ENCODE measurements at regions not wholly inside any gene's neighbourhood (a gene's known extent, or its start where the extent isn't known, plus 50 kb on each side); places are given as distances from the start of the nearest gene placed in this dataset.
A peak's percentile ranks its signal among the peaks of the same experiment; 100 is the strongest.

DNA sequence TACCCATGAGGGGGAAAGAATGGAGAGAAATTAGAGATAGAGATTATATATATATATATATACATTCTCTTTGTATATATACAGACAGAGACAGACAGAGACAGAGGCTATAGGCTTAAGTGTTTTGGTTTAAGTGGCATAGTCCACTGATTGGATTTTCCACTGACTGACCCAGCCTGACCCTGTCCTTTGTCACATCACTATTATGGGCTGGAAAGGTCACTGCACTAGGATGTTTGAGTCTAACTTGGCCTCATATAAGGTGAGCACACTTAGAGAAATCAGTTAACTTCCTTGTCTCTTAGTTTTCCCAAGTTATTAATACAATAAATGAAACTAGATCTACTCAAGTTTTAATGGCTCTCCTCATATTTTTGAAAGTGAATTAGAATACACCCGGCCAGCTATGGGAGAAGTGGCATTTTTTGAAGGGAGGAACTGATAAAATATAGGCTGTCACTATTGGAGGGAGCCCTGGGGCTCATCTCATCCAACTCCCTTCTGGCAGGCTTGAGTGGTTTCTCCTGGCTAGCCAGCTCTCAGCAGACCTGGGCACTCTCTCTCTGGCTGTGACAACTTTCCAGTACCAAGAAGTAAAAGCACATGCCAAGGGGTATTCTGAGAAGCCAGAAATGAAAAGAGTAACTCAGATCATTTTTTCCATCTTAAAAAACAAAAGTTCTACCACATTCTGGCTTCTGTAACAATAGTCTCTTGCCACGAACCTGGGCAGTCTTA, 455.6 kb upstream of the ANKRD30A start:
- no peak for DNase-seq (ENCODE audit: low read depth)

DNA sequence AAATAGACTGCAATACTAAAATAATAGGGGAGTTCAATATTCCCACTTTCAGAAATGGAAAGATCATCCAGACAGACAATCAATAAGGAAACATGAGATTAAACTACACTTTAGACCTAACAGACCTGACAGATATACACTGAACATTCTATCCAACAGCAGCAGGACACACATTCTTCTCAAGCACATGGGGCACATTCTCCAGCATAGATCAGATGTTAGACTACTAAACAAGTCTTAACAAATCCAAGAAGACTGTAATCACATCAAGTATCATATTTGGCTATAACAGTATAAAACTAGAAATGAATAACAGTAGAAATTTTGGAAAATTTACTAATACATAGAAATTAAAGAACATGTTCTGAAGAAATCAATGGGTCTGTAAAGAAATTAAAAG, 458.9 kb upstream of the ANKRD30A start:
- Histone ChIP-seq H3K4me1 (ENCODE audit: control insufficient read depth, insufficient read depth, low read length) (peaks cover 7% of the 10 kb centered on the region), H3K27me3 (replicated peaks; ENCODE audit: control insufficient read depth, insufficient read depth, low read length) (no peaks in the 10 kb centered on the region), H3K4me3 (ENCODE audit: low read length) (no peak overlapping the region), H3K9me3 (ENCODE audit: control insufficient read depth, low read length) (no peaks in the 10 kb centered on the region), H3K36me3 (ENCODE audit: control insufficient read depth, insufficient read depth, low read length, severe bottlenecking) (no peaks in the 10 kb centered on the region), H3K9ac (ENCODE audit: low read length) (no peak overlapping the region)
- peak; percentile 39 for DNase-seq (ENCODE audit: low read depth)

More for the DNA sequence above, 455.6 kb upstream of the ANKRD30A start:
- Histone ChIP-seq H3K27me3 (replicated peaks; ENCODE audit: control insufficient read depth, insufficient read depth, low read length) (no peaks in the 10 kb centered on the region), H3K36me3 (ENCODE audit: control insufficient read depth, insufficient read depth, low read length, severe bottlenecking) (no peaks in the 10 kb centered on the region), H3K9me3 (ENCODE audit: control insufficient read depth, low read length) (no peaks in the 10 kb centered on the region), H3K4me3 (ENCODE audit: low read length) (no peak overlapping the region), H3K4me1 (ENCODE audit: control insufficient read depth, insufficient read depth, low read length) (peaks cover 12% of the 10 kb centered on the region), H3K9ac (ENCODE audit: low read length) (no peak overlapping the region)

DNA sequence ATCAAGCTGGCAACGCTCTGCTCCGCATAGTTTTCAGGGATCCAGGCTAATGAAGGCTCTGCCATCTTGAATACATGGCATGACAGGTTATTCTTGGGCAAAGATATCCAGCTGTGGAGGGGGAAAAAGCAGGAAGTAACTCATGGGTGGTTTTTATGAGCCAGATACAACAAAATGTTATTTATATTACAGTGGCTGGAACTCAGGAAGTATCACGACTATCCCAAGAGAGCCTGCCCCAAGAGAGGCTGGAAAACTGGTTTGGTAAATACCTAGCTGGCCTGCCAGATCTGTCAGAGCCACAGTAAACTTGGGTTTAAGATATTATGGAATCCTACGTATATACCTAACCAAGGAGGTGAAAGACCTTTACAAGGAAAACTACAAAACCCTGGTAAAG, 462.8 kb upstream of the ANKRD30A start:
- no peaks in the 10 kb centered on the region for H3K9me3 ChIP-seq (ENCODE audit: control insufficient read depth, low read length)
- no peak overlapping the region for H3K9ac ChIP-seq (ENCODE audit: low read length)
- no peak overlapping the region for H3K4me3 ChIP-seq (ENCODE audit: low read length)

GRCh38 chr10:36650274-36650673, 475.1 kb upstream of the ANKRD30A start:
- DNase-seq (ENCODE audit: low read depth), result no peak
- H3K9ac ChIP-seq (ENCODE audit: low read length), result no peak overlapping the region
- no peaks in the 10 kb centered on the region for H3K36me3 ChIP-seq (ENCODE audit: control insufficient read depth, insufficient read depth, low read length, severe bottlenecking)
- H3K4me3 ChIP-seq (ENCODE audit: low read length), result no peak overlapping the region
- no peaks in the 10 kb centered on the region for H3K4me1 ChIP-seq (ENCODE audit: control insufficient read depth, insufficient read depth, low read length)
- H3K27me3 ChIP-seq (replicated peaks; ENCODE audit: control insufficient read depth, insufficient read depth, low read length), result no peaks in the 10 kb centered on the region
- H3K9me3 ChIP-seq (ENCODE audit: control insufficient read depth, low read length), result peaks cover 7% of the 10 kb centered on the region

More for the DNA sequence above, 462.8 kb upstream of the ANKRD30A start:
- Histone ChIP-seq H3K27me3 (replicated peaks; ENCODE audit: control insufficient read depth, insufficient read depth, low read length) (no peaks in the 10 kb centered on the region), H3K4me1 (ENCODE audit: control insufficient read depth, insufficient read depth, low read length) (no peaks in the 10 kb centered on the region), H3K36me3 (ENCODE audit: control insufficient read depth, insufficient read depth, low read length, severe bottlenecking) (no peaks in the 10 kb centered on the region)
- no peak for DNase-seq (ENCODE audit: low read depth)

DNA sequence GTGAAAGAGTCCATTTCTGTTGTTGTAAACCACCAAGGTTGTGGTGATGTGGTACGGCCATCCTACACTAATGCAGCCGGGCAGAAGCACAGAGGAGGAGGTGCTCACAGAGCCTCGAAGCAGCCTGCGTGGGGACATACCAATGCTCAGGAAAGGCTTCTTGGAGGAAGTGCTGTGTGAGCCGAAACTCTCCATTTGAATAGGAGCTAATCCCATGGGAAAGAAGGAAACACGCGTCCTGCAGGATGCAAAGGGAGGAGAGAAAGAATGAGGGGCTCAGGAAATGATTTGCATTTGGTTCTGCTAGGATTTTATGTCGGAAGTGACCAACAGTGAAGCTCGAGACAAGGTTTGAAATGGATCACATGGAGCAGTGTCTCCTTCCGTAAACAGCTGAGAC, 477.9 kb upstream of the ANKRD30A start:
- no peaks in the 10 kb centered on the region for H3K4me1 ChIP-seq (ENCODE audit: control insufficient read depth, insufficient read depth, low read length)
- no peak overlapping the region for H3K4me3 ChIP-seq (ENCODE audit: low read length)
- DNase-seq (ENCODE audit: low read depth), result no peak
- H3K9me3 ChIP-seq (ENCODE audit: control insufficient read depth, low read length), result peaks cover 7% of the 10 kb centered on the region
- no peak overlapping the region for H3K9ac ChIP-seq (ENCODE audit: low read length)
- no peaks in the 10 kb centered on the region for H3K27me3 ChIP-seq (replicated peaks; ENCODE audit: control insufficient read depth, insufficient read depth, low read length)
- H3K36me3 ChIP-seq (ENCODE audit: control insufficient read depth, insufficient read depth, low read length, severe bottlenecking), result no peaks in the 10 kb centered on the region

DNA sequence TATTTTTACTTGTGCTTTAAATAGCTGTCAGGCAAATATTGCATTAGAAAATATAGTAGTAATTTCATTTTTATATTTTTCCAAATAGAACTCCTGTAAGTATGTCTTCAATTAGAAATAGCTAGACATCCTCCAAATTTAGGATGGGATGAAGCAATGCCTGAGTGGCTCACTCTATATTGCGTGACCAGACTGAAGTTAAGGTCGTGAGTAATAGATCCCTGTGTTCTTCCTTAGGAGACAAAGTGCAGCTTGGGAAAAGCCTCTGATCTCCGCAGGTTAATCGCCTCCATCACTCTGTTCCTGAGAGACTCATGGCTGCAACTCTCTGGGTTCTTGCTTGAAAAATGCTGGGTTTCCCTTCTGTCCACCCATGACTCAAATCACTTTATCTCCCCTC, 484.8 kb upstream of the ANKRD30A start:
- Histone ChIP-seq H3K27me3 (replicated peaks; ENCODE audit: control insufficient read depth, insufficient read depth, low read length) (no peaks in the 10 kb centered on the region), H3K9ac (ENCODE audit: low read length) (no peak overlapping the region), H3K4me3 (ENCODE audit: low read length) (no peak overlapping the region), H3K9me3 (ENCODE audit: control insufficient read depth, low read length) (no peaks in the 10 kb centered on the region), H3K36me3 (ENCODE audit: control insufficient read depth, insufficient read depth, low read length, severe bottlenecking) (no peaks in the 10 kb centered on the region), H3K4me1 (ENCODE audit: control insufficient read depth, insufficient read depth, low read length) (no peaks in the 10 kb centered on the region)
- DNase-seq (ENCODE audit: low read depth), result no peak

- Histone ChIP-seq H3K4me3 (ENCODE audit: low read length) (no peak overlapping the region), H3K9ac (ENCODE audit: low read length) (no peak overlapping the region), H3K36me3 (ENCODE audit: control insufficient read depth, insufficient read depth, low read length, severe bottlenecking) (no peaks in the 10 kb centered on the region), H3K27me3 (replicated peaks; ENCODE audit: control insufficient read depth, insufficient read depth, low read length) (no peaks in the 10 kb centered on the region), H3K9me3 (ENCODE audit: control insufficient read depth, low read length) (no peaks in the 10 kb centered on the region), H3K4me1 (ENCODE audit: control insufficient read depth, insufficient read depth, low read length) (peaks cover 6% of the 10 kb centered on the region)
- no peak for DNase-seq (ENCODE audit: low read depth)
These were observed 486.8 kb upstream of the ANKRD30A start for GRCh38 chr10:36638462-36639155.

DNA sequence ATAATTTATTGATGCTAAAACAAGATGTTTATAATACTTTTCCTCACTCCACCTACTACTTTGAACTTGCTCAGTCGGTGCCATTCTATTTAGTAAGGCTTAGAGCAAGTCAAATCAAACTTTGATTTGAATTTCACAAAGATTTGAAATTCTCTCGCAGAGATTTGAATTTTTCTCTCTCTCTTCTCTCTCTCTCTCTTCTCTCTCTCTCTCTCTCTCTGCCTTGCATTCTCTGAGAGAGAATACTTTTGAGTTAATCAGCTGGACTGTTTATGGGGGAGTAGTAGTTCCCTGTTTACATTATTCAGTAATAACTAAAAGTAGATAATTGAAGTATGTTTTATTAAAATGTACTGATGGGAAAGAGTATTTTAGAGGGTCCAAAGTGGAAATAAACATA, 488.5 kb upstream of the ANKRD30A start:
- Histone ChIP-seq H3K27me3 (replicated peaks; ENCODE audit: control insufficient read depth, insufficient read depth, low read length) (no peaks in the 10 kb centered on the region), H3K4me3 (ENCODE audit: low read length) (no peak overlapping the region), H3K9ac (ENCODE audit: low read length) (no peak overlapping the region), H3K4me1 (ENCODE audit: control insufficient read depth, insufficient read depth, low read length) (peaks cover 6% of the 10 kb centered on the region), H3K9me3 (ENCODE audit: control insufficient read depth, low read length) (no peaks in the 10 kb centered on the region), H3K36me3 (ENCODE audit: control insufficient read depth, insufficient read depth, low read length, severe bottlenecking) (no peaks in the 10 kb centered on the region)
- no peak for DNase-seq (ENCODE audit: low read depth)

DNA sequence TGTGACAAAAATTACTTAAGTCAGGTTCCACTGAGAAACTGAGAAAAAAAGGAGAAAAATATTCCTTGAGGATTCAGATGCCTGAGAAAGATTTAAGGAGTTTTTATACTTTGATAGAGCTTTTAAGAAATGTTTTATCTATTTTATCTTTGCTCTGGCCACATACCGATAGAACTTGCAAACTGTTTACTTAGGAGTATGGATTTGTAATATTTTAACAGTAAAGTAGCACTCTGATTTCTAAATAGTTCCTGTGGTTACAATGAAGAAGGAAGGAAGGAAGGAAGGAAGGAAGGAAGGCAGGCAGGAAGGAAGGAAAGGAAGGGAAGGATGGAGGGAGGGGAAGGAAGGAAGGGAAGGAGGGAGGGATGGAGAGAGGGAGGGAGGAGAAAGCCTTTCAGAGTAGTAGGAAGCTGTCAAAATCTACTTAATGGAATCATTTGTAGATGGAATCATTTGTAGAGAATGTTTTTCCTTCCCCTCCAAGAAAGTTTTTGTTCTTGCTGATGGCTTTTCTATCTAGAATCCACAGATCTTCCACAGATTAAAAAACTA, 489.0 kb upstream of the ANKRD30A start:
- no peak for DNase-seq (ENCODE audit: low read depth)
- Histone ChIP-seq H3K9ac (ENCODE audit: low read length) (no peak overlapping the region), H3K4me3 (ENCODE audit: low read length) (no peak overlapping the region), H3K4me1 (ENCODE audit: control insufficient read depth, insufficient read depth, low read length) (peaks cover 6% of the 10 kb centered on the region), H3K27me3 (replicated peaks; ENCODE audit: control insufficient read depth, insufficient read depth, low read length) (no peaks in the 10 kb centered on the region), H3K36me3 (ENCODE audit: control insufficient read depth, insufficient read depth, low read length, severe bottlenecking) (no peaks in the 10 kb centered on the region), H3K9me3 (ENCODE audit: control insufficient read depth, low read length) (no peaks in the 10 kb centered on the region)

DNA sequence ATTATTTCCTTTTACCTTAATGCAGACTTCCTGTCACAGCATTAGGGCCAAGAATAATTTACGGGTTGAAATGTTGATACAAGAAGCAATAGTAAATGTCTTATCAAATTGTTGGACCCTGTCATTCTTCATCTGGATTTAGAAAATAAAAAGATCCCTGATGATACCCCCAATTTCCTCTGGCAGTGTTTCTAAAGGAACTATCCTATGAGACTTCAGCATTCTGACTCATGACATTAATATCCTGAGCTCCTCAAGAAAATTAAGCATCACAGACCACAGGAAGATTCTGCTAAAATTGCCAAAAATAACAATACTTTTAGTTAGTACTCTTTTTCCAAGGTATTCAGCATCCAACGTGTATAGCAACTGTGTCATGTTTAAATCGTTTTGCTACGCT, 490.5 kb upstream of the ANKRD30A start:
- Histone ChIP-seq H3K27me3 (replicated peaks; ENCODE audit: control insufficient read depth, insufficient read depth, low read length) (no peaks in the 10 kb centered on the region), H3K9me3 (ENCODE audit: control insufficient read depth, low read length) (no peaks in the 10 kb centered on the region), H3K9ac (ENCODE audit: low read length) (no peak overlapping the region), H3K4me1 (ENCODE audit: control insufficient read depth, insufficient read depth, low read length) (peaks cover 6% of the 10 kb centered on the region), H3K4me3 (ENCODE audit: low read length) (no peak overlapping the region), H3K36me3 (ENCODE audit: control insufficient read depth, insufficient read depth, low read length, severe bottlenecking) (no peaks in the 10 kb centered on the region)
- peak; percentile 51 for DNase-seq (ENCODE audit: low read depth)

DNA sequence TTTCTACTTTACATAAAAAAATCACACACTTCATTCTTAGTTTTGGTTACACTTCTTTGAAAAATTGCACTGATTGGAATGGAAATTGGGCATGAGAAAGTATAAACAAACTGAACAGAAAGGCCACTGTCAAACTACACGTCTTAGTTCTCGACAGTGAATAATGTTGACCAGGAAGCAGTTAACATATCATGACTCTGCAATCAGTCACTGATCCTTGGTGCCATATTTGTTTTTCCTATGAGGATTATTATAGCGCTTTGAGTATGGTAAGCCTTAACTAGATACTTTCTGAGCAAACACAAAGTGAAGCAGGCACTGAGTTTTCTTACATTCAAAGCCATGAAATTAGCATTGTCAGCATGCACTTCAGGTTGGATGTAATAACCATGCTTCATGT, 495.1 kb upstream of the ANKRD30A start:
- Histone ChIP-seq H3K4me1 (ENCODE audit: control insufficient read depth, insufficient read depth, low read length) (peaks cover 6% of the 10 kb centered on the region), H3K4me3 (ENCODE audit: low read length) (no peak overlapping the region), H3K36me3 (ENCODE audit: control insufficient read depth, insufficient read depth, low read length, severe bottlenecking) (no peaks in the 10 kb centered on the region), H3K9me3 (ENCODE audit: control insufficient read depth, low read length) (no peaks in the 10 kb centered on the region), H3K27me3 (replicated peaks; ENCODE audit: control insufficient read depth, insufficient read depth, low read length) (no peaks in the 10 kb centered on the region), H3K9ac (ENCODE audit: low read length) (no peak overlapping the region)
- no peak for DNase-seq (ENCODE audit: low read depth)

All from adipocyte (in vitro differentiated cells).